ENCODE measurements at regions not wholly inside any gene's neighbourhood (a gene's known extent, or its start where the extent isn't known, plus 50 kb on each side); places are given as distances from the start of the nearest gene placed in this dataset.
A peak's percentile ranks its signal among the peaks of the same experiment; 100 is the strongest.

DNA sequence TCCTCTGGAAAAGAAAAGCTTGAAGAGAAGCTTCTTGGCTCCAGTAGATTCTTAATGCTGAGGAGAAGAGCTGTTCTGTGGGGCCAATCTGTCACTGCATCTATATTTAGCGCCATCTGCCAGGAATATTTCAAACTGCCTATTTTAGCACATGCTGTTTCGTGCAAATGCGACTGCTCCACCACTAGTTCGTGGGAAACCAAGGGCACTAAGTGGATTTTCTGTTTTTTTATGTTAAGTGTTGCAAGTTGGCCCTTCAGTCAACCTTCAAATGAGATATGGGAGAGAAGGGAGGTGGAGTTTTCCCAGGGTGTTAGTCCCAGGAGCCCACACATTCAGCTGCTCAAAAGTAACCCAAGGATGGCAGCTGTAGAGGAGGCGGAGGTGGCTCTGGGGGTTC lies 91.9 kb downstream of the TSEN15 start:
- no peak for ATAC-seq (ENCODE audit: low read depth)
- H4K5ac ChIP-seq (ENCODE audit: low read depth, low read length) = no peak overlapping the region
- H4K8ac ChIP-seq (ENCODE audit: low read depth in 2 of 2, low read length in 2 of 2) = no peak overlapping the region
- H2BK120ac ChIP-seq (ENCODE audit: low read depth, low read length) = no peak overlapping the region
- H2AK9ac ChIP-seq (replicated peaks; ENCODE audit: low read depth, low read length, poor library complexity) = no peak overlapping the region
- H3K79me1 ChIP-seq (ENCODE audit: low read depth in 1 of 2, low read length in 2 of 2) = no peaks in the 10 kb centered on the region
- no peak overlapping the region for H3K27ac ChIP-seq (ENCODE audit: insufficient read depth, low read length)
- no peak overlapping the region for H3K56ac ChIP-seq (ENCODE audit: extremely low read depth, insufficient read depth, low read length)
- dilution Hi-C loops (cut with HindIII; ENCODE audit: low sequenced_read_pairs, unreplicated experiment) (no loop called here), in situ Hi-C loops (cut with MboI; ENCODE audit: low sequenced_read_pairs) (no loop called here), intact Hi-C loops (cut with micrococcal nuclease) (no loop called here)
- peaks cover 10% of the 10 kb centered on the region for H3K27me3 ChIP-seq (ENCODE audit: control insufficient read depth, insufficient read depth, low read length)
- H3K4me2 ChIP-seq (ENCODE audit: low read depth, low read length) = no peak overlapping the region
- H2AFZ ChIP-seq (replicated peaks; ENCODE audit: low read length, poor library complexity) = no peak overlapping the region
- no peaks in the 10 kb centered on the region for H3K36me3 ChIP-seq (ENCODE audit: control insufficient read depth, insufficient read depth, low read length)
- peaks cover 2% of the 10 kb centered on the region for H3K9me3 ChIP-seq (ENCODE audit: control insufficient read depth, insufficient read depth, low read length)
- TF ChIP-seq, protein P1, sequence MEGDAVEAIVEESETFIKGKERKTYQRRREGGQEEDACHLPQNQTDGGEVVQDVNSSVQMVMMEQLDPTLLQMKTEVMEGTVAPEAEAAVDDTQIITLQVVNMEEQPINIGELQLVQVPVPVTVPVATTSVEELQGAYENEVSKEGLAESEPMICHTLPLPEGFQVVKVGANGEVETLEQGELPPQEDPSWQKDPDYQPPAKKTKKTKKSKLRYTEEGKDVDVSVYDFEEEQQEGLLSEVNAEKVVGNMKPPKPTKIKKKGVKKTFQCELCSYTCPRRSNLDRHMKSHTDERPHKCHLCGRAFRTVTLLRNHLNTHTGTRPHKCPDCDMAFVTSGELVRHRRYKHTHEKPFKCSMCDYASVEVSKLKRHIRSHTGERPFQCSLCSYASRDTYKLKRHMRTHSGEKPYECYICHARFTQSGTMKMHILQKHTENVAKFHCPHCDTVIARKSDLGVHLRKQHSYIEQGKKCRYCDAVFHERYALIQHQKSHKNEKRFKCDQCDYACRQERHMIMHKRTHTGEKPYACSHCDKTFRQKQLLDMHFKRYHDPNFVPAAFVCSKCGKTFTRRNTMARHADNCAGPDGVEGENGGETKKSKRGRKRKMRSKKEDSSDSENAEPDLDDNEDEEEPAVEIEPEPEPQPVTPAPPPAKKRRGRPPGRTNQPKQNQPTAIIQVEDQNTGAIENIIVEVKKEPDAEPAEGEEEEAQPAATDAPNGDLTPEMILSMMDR (conservative IDR thresholded peaks at IDR 0.05; ENCODE audit: low read depth, low read length) = 0 out of 2 replicates have a peak, but pooled peaks have one; percentile 12
- TF ChIP-seq MAFK (IDR thresholded peaks at IDR 0.05; ENCODE audit: low read depth, low read length) = no peak
- H3K9me1 ChIP-seq (ENCODE audit: insufficient read depth, low read length) = 0 out of 2 replicates have a peak, but pooled peaks cover 2% of the 10 kb centered on the region
- no peak overlapping the region for H3K4ac ChIP-seq (ENCODE audit: low read depth, low read length)
- H3K14ac ChIP-seq (replicated peaks; ENCODE audit: low read depth, low read length) = no peak overlapping the region
- no peak overlapping the region for H2BK5ac ChIP-seq (ENCODE audit: low read depth, low read length, poor library complexity, severe bottlenecking)
- H4K91ac ChIP-seq (ENCODE audit: insufficient read depth, low read depth, low read length) = no peak overlapping the region
- no CpG with 5 or more reads among the region's 5 CpGs for WGBS, 2 experiments (ENCODE audit: extremely low coverage in 2 of 2, insufficient read length in 1 of 2)
- no peak overlapping the region for H3K9ac ChIP-seq (ENCODE audit: low read depth, low read length)
- no peak overlapping the region for H2BK15ac ChIP-seq (ENCODE audit: low read depth, low read length)
- BruUV-seq (replicated peaks) = no TSS peak
- no peak overlapping the region for H3K23ac ChIP-seq (ENCODE audit: low read depth, low read length)
- no peaks in the 10 kb centered on the region for H3K4me1 ChIP-seq (ENCODE audit: control insufficient read depth, insufficient read depth, low read length)
- DNase-seq = peak; percentile 33
- H4K20me1 ChIP-seq (ENCODE audit: insufficient read depth, low read length) = no peaks in the 10 kb centered on the region
- no peak overlapping the region for H2BK20ac ChIP-seq (ENCODE audit: low read depth, low read length)
- ChIA-PET CTCF (no interaction called here), POLR2A (ENCODE audit: unreplicated experiment) (no interaction called here)
- H3K18ac ChIP-seq (ENCODE audit: low read depth, low read length) = no peak overlapping the region
- no peak overlapping the region for H3K4me3 ChIP-seq (ENCODE audit: insufficient read depth, low read depth, low read length)
- H2AK5ac ChIP-seq (ENCODE audit: low read depth, low read length) = no peak overlapping the region
